Erythroblast (primary cell): ENCODE measurements at regions not wholly inside any gene's neighbourhood (a gene's known extent, or its start where the extent isn't known, plus 50 kb on each side); places are given as distances from the start of the nearest gene placed in this dataset.

Experiments
- GATA1 ChIP-seq: IDR thresholded peaks from 2 replicates; pipeline ENCODE4 v1.6.1; 2011; ENCODE audit warnings: low read depth, mild to moderate bottlenecking, control low read depth, low read length, moderate library complexity
- POLR2A ChIP-seq: IDR thresholded peaks from 2 replicates; pipeline ENCODE4 v1.6.1; 2011; ENCODE audit warnings: mild to moderate bottlenecking, low read length

- TF ChIP-seq POLR2A (no peak), GATA1 (no peak)
Observed at GRCh38 chr17:77366558-77367245, 225.9 kb downstream of the SEC14L1 start.
